ENCODE measurements at regions not wholly inside any gene's neighbourhood (a gene's known extent, or its start where the extent isn't known, plus 50 kb on each side); places are given as distances from the start of the nearest gene placed in this dataset.

GRCh38 chr16:76668207-76668725 is 391.1 kb downstream of the CNTNAP4 start:
- TF ChIP-seq YY1 (IDR thresholded peaks at IDR 0.05; ENCODE audit: insufficient read depth, insufficient read length), result no peak
- no peak for TF ChIP-seq ZNF274 (IDR thresholded peaks at IDR 0.05; ENCODE audit: low read depth, low read length)
- no peak for TF ChIP-seq SUZ12 (IDR thresholded peaks at IDR 0.05; ENCODE audit: extremely low read depth, insufficient read depth, insufficient read length)
